K562 (cell line): ENCODE measurements at regions not wholly inside any gene's neighbourhood (a gene's known extent, or its start where the extent isn't known, plus 50 kb on each side); places are given as distances from the start of the nearest gene placed in this dataset.

Source experiments
- ATAC-seq: fragments of 200-7000 bp; cut with Tn5 transposase; 3 replicates; pipeline ENCODE4 v1.9.1; 2020; ENCODE audit warnings: moderate library complexity
- BruUV-seq: library from RNA; stranded (reverse); fragments of 400-500 nt; replicated peaks from 2 replicates; lab custom pipeline; 2021; lab: Mats Ljungman, UMichigan
- CTCF ChIA-PET: fragments of 300-600 bp; formaldehyde crosslinking; extraction: SDS; loops from one replicate; lab custom pipeline; 2021; ENCODE audit warnings: low intra/inter-chr PET ratio; lab: Yijun Ruan, JAX
- POLR2A ChIA-PET: fragments of 300-600, 350-650 bp; sonication (Branson Sonifier 250); formaldehyde crosslinking; extraction: SDS; loops from one replicate; lab custom pipeline; 2021; ENCODE audit warnings: antibody characterized with exemption, inconsistent platforms; lab: Yijun Ruan, JAX
- DNase-seq, 4 experiments: peaks; one replicate each; pipeline versions ENCODE4 v3.0.0 to v3.0.0-alpha.2; 2011 to 2018; ENCODE audit warnings: low spot score in 3 of 4, mixed read lengths in 3 of 4; ENCODE audit errors: extremely low read depth in 1 of 4
- FAIRE-seq: peaks from 2 replicates; lab custom pipeline; 2011; peaks lifted over from hg19 to GRCh38; lab: Jason Lieb, UNC
- H2AFZ ChIP-seq: 2 replicates; pipeline ENCODE4 v1.6.0; 2011; ENCODE audit warnings: low read depth, low read length, control low read depth, inconsistent platforms
- H3K27ac ChIP-seq: fragments of 200-600 bp; 3 replicates; pipeline ENCODE4 v1.8.0; 2011; ENCODE audit warnings: low read depth, mild to moderate bottlenecking, control low read depth, inconsistent platforms, low read length, moderate library complexity, mixed read lengths; ENCODE audit errors: extremely low read depth
- H3K27me3 ChIP-seq, 2 experiments: fragments of 300-600 bp in 1 of 2; 2 replicates in 1 of 2; 3 replicates in 1 of 2; pipeline versions ENCODE4 v1.6.0 to v1.8.0; 2011; ENCODE audit warnings: inconsistent platforms in 2 of 2, low read length in 2 of 2, mild to moderate bottlenecking in 1 of 2, mixed read lengths in 1 of 2, moderate library complexity in 1 of 2; ENCODE audit not compliant: control insufficient read depth in 2 of 2, insufficient read depth in 2 of 2
- H3K36me3 ChIP-seq: fragments of 300-600 bp; 3 replicates; pipeline ENCODE4 v1.8.0; 2011; ENCODE audit warnings: mild to moderate bottlenecking, low read length, inconsistent platforms; ENCODE audit not compliant: control insufficient read depth, insufficient read depth
- H3K4me1 ChIP-seq, 2 experiments: fragments of 200-600 bp in 1 of 2; replicated peaks in 1 of 2; 2 replicates in 1 of 2; 3 replicates in 1 of 2; pipeline versions ENCODE4 v1.5.1 to v1.8.0; 2011; ENCODE audit warnings: inconsistent platforms in 2 of 2, low read length in 2 of 2, mild to moderate bottlenecking in 1 of 2, mixed read lengths in 1 of 2, moderate library complexity in 1 of 2; ENCODE audit not compliant: control insufficient read depth in 2 of 2, insufficient read depth in 2 of 2
- H3K4me2 ChIP-seq: 2 replicates; pipeline ENCODE4 v1.6.1; 2011; ENCODE audit warnings: low read length, control low read depth, inconsistent platforms, mixed read lengths; ENCODE audit not compliant: insufficient read depth
- H3K4me3 ChIP-seq: fragments of 200-600 bp; sonication (generic), shearing (Covaris generic); 2 replicates; pipeline ENCODE4 v1.5.1; 2016; ENCODE audit warnings: control low read depth, inconsistent platforms
- H3K79me2 ChIP-seq: fragments of 200-600 bp; 3 replicates; pipeline ENCODE4 v1.8.0; 2011; ENCODE audit warnings: low read length, inconsistent platforms; ENCODE audit not compliant: control insufficient read depth, insufficient read depth
- H3K9ac ChIP-seq, 2 experiments: 2 replicates each; pipeline versions ENCODE4 v1.6.0 to v1.6.1; 2011; ENCODE audit warnings: low read depth in 2 of 2, low read length in 2 of 2, control low read depth in 1 of 2, inconsistent platforms in 1 of 2, mild to moderate bottlenecking in 1 of 2, mixed read lengths in 1 of 2; ENCODE audit not compliant: insufficient read depth in 1 of 2
- H3K9me1 ChIP-seq: one replicate; pipeline ENCODE4 v1.6.0; 2011; ENCODE audit warnings: inconsistent platforms, mild to moderate bottlenecking, low read length, moderate library complexity; ENCODE audit not compliant: control insufficient read depth, insufficient read depth
- H3K9me3 ChIP-seq: replicated peaks from 2 replicates; pipeline ENCODE4 v1.5.1; 2011; ENCODE audit warnings: low read depth, low read length, inconsistent platforms; ENCODE audit not compliant: control insufficient read depth, insufficient read depth
- H4K20me1 ChIP-seq: replicated peaks from 2 replicates; pipeline ENCODE4 v1.6.1; 2011; ENCODE audit warnings: low read length, inconsistent platforms, mixed read lengths; ENCODE audit not compliant: control insufficient read depth, insufficient read depth
- ELF4 ChIP-seq: fragments of 450-650 bp; formaldehyde crosslinking; IDR thresholded peaks from 2 replicates; pipeline ENCODE4 v1.4.0; 2022; ENCODE audit warnings: missing genetic modification characterization
- FOXJ3 ChIP-seq: sonication (generic); formaldehyde crosslinking; IDR thresholded peaks from 2 replicates; pipeline ENCODE4 v1.4.0; 2020; ENCODE audit warnings: mild to moderate bottlenecking, missing genetic modification reagents
- MCM5 ChIP-seq: fragments of 450-650 bp; IDR thresholded peaks from 2 replicates; pipeline ENCODE4 v1.6.1; 2016; ENCODE audit warnings: low read depth
- RUNX1 ChIP-seq: sonication (generic); IDR thresholded peaks from 2 replicates; pipeline ENCODE4 v1.6.1; 2016; ENCODE audit warnings: antibody characterized with exemption, low read depth
- SMC3 ChIP-seq: conservative IDR thresholded peaks from 2 replicates; pipeline ENCODE4 v1.6.1; 2011; ENCODE audit warnings: low read depth, low read length, improper control_type of control experiment; ENCODE audit not compliant: insufficient read depth
- U2AF1 ChIP-seq: fragments of 200-400 bp; formaldehyde crosslinking; optimal IDR thresholded peaks from 2 replicates; pipeline ENCODE3; 2017; ENCODE audit warnings: mild to moderate bottlenecking, low read depth, low read length, moderate library complexity
- ZNF764 ChIP-seq: fragments of 250-450 bp; sonication (Bioruptor Pico); IDR thresholded peaks from 2 replicates; pipeline ENCODE4 v1.4.0; 2020; ENCODE audit warnings: low read depth, mild to moderate bottlenecking, moderate library complexity
- ZNF785 ChIP-seq: fragments of 250-450 bp; sonication (Bioruptor Pico); IDR thresholded peaks from 2 replicates; pipeline ENCODE4 v1.4.0; 2020; ENCODE audit warnings: mild to moderate bottlenecking
- WGBS: fragments of 100-300 bp; shearing (Covaris generic); methylation state at CpG from one replicate; pipeline ENCODE4 v1.1.6; 2016; ENCODE audit warnings: low coverage, mixed read lengths; ENCODE audit not compliant: insufficient coverage; ENCODE audit errors: missing lambda C conversion rate; 5-methylcytosine and 5-hydroxymethylcytosine counted together
- in situ Hi-C: fragments of 300-500 bp; cut with MboI; formaldehyde crosslinking; loops from 4 replicates; pipeline ENCODE4 v1.15.0; 2018; ENCODE audit warnings: inconsistent platforms, mixed read lengths
- intact Hi-C: fragments of 100-400 bp; cut with micrococcal nuclease; formaldehyde crosslinking; loops from 2 replicates; pipeline ENCODE4 v1.14.2; 2022
- TF ChIP-seq, protein P1 (sequence below): sonication (generic); formaldehyde crosslinking; IDR thresholded peaks from 2 replicates; pipeline ENCODE4 v1.8.0; 2022; ENCODE audit warnings: mild to moderate bottlenecking, missing genetic modification reagents

DNA sequence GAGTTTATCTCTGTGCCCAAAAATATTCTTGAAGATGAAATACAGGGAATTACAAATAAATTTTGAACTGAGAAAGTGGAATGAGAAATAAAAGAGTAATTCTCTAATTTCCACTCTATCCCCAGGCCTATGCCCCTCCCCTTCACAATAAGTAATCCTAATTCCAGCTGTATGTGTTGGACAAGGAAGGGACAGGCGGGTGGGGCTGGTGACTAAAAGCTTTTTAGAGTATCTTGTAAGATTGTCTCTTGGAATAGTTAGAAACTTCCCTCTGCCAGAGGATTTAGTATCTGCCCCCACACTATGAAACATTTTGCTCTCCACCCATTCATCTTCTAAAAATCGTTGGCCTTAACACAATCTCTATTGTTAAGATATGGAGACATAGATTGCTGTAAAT, 199.2 kb downstream of the MBL2 start (continued):
- TF ChIP-seq, protein P1, sequence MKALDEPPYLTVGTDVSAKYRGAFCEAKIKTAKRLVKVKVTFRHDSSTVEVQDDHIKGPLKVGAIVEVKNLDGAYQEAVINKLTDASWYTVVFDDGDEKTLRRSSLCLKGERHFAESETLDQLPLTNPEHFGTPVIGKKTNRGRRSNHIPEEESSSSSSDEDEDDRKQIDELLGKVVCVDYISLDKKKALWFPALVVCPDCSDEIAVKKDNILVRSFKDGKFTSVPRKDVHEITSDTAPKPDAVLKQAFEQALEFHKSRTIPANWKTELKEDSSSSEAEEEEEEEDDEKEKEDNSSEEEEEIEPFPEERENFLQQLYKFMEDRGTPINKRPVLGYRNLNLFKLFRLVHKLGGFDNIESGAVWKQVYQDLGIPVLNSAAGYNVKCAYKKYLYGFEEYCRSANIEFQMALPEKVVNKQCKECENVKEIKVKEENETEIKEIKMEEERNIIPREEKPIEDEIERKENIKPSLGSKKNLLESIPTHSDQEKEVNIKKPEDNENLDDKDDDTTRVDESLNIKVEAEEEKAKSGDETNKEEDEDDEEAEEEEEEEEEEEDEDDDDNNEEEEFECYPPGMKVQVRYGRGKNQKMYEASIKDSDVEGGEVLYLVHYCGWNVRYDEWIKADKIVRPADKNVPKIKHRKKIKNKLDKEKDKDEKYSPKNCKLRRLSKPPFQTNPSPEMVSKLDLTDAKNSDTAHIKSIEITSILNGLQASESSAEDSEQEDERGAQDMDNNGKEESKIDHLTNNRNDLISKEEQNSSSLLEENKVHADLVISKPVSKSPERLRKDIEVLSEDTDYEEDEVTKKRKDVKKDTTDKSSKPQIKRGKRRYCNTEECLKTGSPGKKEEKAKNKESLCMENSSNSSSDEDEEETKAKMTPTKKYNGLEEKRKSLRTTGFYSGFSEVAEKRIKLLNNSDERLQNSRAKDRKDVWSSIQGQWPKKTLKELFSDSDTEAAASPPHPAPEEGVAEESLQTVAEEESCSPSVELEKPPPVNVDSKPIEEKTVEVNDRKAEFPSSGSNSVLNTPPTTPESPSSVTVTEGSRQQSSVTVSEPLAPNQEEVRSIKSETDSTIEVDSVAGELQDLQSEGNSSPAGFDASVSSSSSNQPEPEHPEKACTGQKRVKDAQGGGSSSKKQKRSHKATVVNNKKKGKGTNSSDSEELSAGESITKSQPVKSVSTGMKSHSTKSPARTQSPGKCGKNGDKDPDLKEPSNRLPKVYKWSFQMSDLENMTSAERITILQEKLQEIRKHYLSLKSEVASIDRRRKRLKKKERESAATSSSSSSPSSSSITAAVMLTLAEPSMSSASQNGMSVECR, result no peak
- TF ChIP-seq ZNF785 (CRISPR knock-in tag), result no peak

DNA sequence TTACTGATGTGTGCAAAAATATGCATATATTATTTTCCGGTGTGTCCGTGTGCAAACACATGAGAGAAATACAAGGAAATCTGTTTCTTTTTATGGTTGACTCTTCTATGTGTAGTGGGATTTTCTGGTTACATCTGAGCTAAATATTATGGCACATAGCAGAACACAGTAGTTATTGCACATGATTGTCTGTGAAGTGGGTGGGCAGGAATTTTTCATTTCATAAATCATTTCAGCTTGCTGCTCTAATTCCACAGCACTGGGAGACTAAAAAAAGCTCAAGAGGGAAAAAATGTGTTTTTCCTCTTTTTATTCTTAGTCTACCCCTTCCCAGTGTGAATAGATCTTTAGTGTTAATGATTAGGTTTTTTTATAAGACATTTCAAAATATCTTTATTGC, 197.9 kb downstream of the MBL2 start:
- Histone ChIP-seq H3K27me3 (no peaks in the 10 kb centered on the region), H3K9me1 (no peaks in the 10 kb centered on the region), H3K4me2 (no peak overlapping the region), H3K79me2 (no peaks in the 10 kb centered on the region), H3K4me1 (no peaks in the 10 kb centered on the region), H3K27ac (no peak overlapping the region), H3K4me3 (no peak overlapping the region), H4K20me1 (no peaks in the 10 kb centered on the region), H3K9me3 (no peaks in the 10 kb centered on the region; the same call in 1 of the 2 replicates), H3K36me3 (no peaks in the 10 kb centered on the region), H2AFZ (no peak overlapping the region), H3K9ac (no peak overlapping the region)
- CTCF ChIA-PET, result no interaction called here
- ATAC-seq (no peak), FAIRE-seq (no peak), DNase-seq (no peak)
- intact Hi-C loops (no loop called here), in situ Hi-C loops (no loop called here)
- TF ChIP-seq MCM5 (no peak), SMC3 (no peak), U2AF1 (no peak), ELF4 (CRISPR knock-in tag) (no peak), FOXJ3 (CRISPR knock-in tag) (no peak), RUNX1 (no peak), ZNF764 (CRISPR knock-in tag) (no peak)
- BruUV-seq, result no TSS peak
- 3% methylated on average over 2 of the region's 2 CpGs for WGBS
- POLR2A ChIA-PET, result no interaction called here
